PC-9 (cell line): ENCODE measurements at regions not wholly inside any gene's neighbourhood (a gene's known extent, or its start where the extent isn't known, plus 50 kb on each side); places are given as distances from the start of the nearest gene placed in this dataset.

Source experiments
- BruUV-seq: library from RNA; stranded (reverse); fragments of 400-500 nt; replicated peaks from 2 replicates; lab custom pipeline; 2021; lab: Mats Ljungman, UMichigan
- CTCF ChIA-PET: fragments of 300-600 bp; sonication (Branson Sonifier 250); formaldehyde crosslinking; loops from one replicate; lab custom pipeline; 2022; ENCODE audit warnings: antibody characterized with exemption; lab: Charles Lee
- POLR2A ChIA-PET: fragments of 300-600 bp; sonication (Branson Sonifier 250); formaldehyde crosslinking; loops from one replicate; lab custom pipeline; 2022; ENCODE audit warnings: antibody characterized with exemption; ENCODE audit not compliant: unreplicated experiment; lab: Charles Lee
- DNase-seq, 2 experiments: peaks; one replicate each; pipeline versions ENCODE4 v3.0.0 to v3.0.0-alpha.2; 2015 to 2022; ENCODE audit warnings: mixed read lengths in 1 of 2
- H2AFZ ChIP-seq: fragments of 200-600 bp; sonication (generic); 2 replicates; pipeline ENCODE4 v1.8.1; 2017; ENCODE audit warnings: antibody characterized with exemption
- H3F3A ChIP-seq: fragments of 200-600 bp; sonication (generic); 2 replicates; pipeline ENCODE4 v1.8.1; 2017; ENCODE audit warnings: antibody characterized with exemption, mild to moderate bottlenecking, low read depth; ENCODE audit not compliant: insufficient read depth
- H3K27ac ChIP-seq: fragments of 200-600 bp; sonication (generic); 2 replicates; pipeline ENCODE4 v1.6.1; 2016; ENCODE audit warnings: mixed run types
- H3K27me3 ChIP-seq: fragments of 200-600 bp; sonication (generic); 2 replicates; pipeline ENCODE4 v1.6.1; 2016; ENCODE audit warnings: low read depth, mixed run types; ENCODE audit not compliant: insufficient read depth
- H3K36me3 ChIP-seq: fragments of 200-600 bp; sonication (generic); 2 replicates; pipeline ENCODE4 v1.6.1; 2016; ENCODE audit warnings: low read depth, mixed run types
- H3K4me1 ChIP-seq: fragments of 200-600 bp; sonication (generic); replicated peaks from 2 replicates; pipeline ENCODE4 v1.6.1; 2016; ENCODE audit warnings: mixed run types; ENCODE audit not compliant: insufficient read depth
- H3K4me2 ChIP-seq: fragments of 200-600 bp; sonication (generic); 2 replicates; pipeline ENCODE4 v1.6.1; 2017; ENCODE audit warnings: mixed run types
- H3K4me3 ChIP-seq: fragments of 200-600 bp; sonication (generic); 2 replicates; pipeline ENCODE4 v1.6.1; 2016; ENCODE audit warnings: mixed run types
- H3K79me2 ChIP-seq: fragments of 200-600 bp; sonication (generic); 2 replicates; pipeline ENCODE4 v1.6.1; 2017; ENCODE audit warnings: low read depth, mixed run types
- H3K9me2 ChIP-seq: fragments of 200-600 bp; sonication (generic); 2 replicates; pipeline ENCODE4 v1.8.1; 2017; ENCODE audit warnings: mild to moderate bottlenecking; ENCODE audit not compliant: insufficient read depth
- H3K9me3 ChIP-seq: fragments of 200-600 bp; sonication (generic); 2 replicates; pipeline ENCODE4 v1.8.1; 2016; ENCODE audit warnings: low read depth; ENCODE audit not compliant: insufficient read depth
- H4K20me1 ChIP-seq: fragments of 200-600 bp; sonication (generic); 2 replicates; pipeline ENCODE4 v1.8.1; 2017; ENCODE audit not compliant: insufficient read depth
- CTCF ChIP-seq: fragments of 200-600 bp; sonication (generic); conservative IDR thresholded peaks from 2 replicates; pipeline ENCODE4 v1.6.1; 2017; ENCODE audit warnings: mixed run types, antibody characterized with exemption, mild to moderate bottlenecking, moderate library complexity
- EZH2 ChIP-seq: fragments of 200-600 bp; sonication (generic); IDR thresholded peaks from 2 replicates; pipeline ENCODE4 v1.8.0; 2017; ENCODE audit warnings: antibody characterized with exemption, low read depth
- intact Hi-C: fragments of 100-400 bp; cut with micrococcal nuclease; formaldehyde crosslinking; loops from one replicate; pipeline ENCODE4 v1.10.0; 2022; ENCODE audit not compliant: unreplicated experiment

- Histone ChIP-seq H3K36me3 (peaks cover 40% of the 10 kb centered on the region; the same call in 1 of the 2 replicates), H3F3A (peaks cover 14% of the 10 kb centered on the region), H4K20me1 (no peaks in the 10 kb centered on the region), H3K9me2 (no peaks in the 10 kb centered on the region), H3K4me1 (peaks cover 19% of the 10 kb centered on the region), H3K27me3 (no peaks in the 10 kb centered on the region), H3K4me3 (no peak overlapping the region), H3K27ac (no peak overlapping the region), H3K79me2 (peaks cover 51% of the 10 kb centered on the region), H3K4me2 (no peak overlapping the region), H2AFZ (no peak overlapping the region), H3K9me3 (peaks cover 3% of the 10 kb centered on the region; the same call in 1 of the 2 replicates)
- ChIA-PET CTCF (no interaction called here), POLR2A (no interaction called here)
- intact Hi-C loops, result no loop called here
- BruUV-seq, result no TSS peak
- no peak for TF ChIP-seq EZH2
- no peak for TF ChIP-seq CTCF
- DNase-seq, result no peak
These were observed 55.4 kb upstream of the SIRPG start for GRCh38 chr20:1712634-1713624.

GRCh38 chr20:1711826-1712601 is 54.4 kb upstream of the SIRPG start:
- no peak for DNase-seq
- ChIA-PET POLR2A (no interaction called here), CTCF (no interaction called here)
- H3K36me3 ChIP-seq, result peaks cover 39% of the 10 kb centered on the region; the same call in 1 of the 2 replicates
- peaks cover 3% of the 10 kb centered on the region; the same call in 1 of the 2 replicates for H3K9me3 ChIP-seq
- H3K4me2 ChIP-seq, result no peak overlapping the region
- no peak overlapping the region for H3K4me3 ChIP-seq
- no peak for TF ChIP-seq CTCF
- TF ChIP-seq EZH2, result no peak
- no peaks in the 10 kb centered on the region for H3K9me2 ChIP-seq
- peaks cover 10% of the 10 kb centered on the region for H3K4me1 ChIP-seq
- intact Hi-C loops, result no loop called here
- H3F3A ChIP-seq, result peaks cover 8% of the 10 kb centered on the region
- no TSS peak for BruUV-seq
- H3K27me3 ChIP-seq, result no peaks in the 10 kb centered on the region
- H3K27ac ChIP-seq, result no peak overlapping the region
- no peaks in the 10 kb centered on the region for H4K20me1 ChIP-seq
- no peak overlapping the region for H2AFZ ChIP-seq
- H3K79me2 ChIP-seq, result peaks cover 42% of the 10 kb centered on the region

GRCh38 chr20:1711266-1711665 is 53.7 kb upstream of the SIRPG start:
- Histone ChIP-seq H3F3A (peaks cover 4% of the 10 kb centered on the region), H3K27me3 (no peaks in the 10 kb centered on the region), H3K9me2 (no peaks in the 10 kb centered on the region), H3K9me3 (peaks cover 3% of the 10 kb centered on the region; the same call in 1 of the 2 replicates), H3K4me2 (no peak overlapping the region), H3K4me1 (peaks cover 3% of the 10 kb centered on the region; the same call in 1 of the 2 replicates), H3K79me2 (peaks cover 34% of the 10 kb centered on the region), H3K27ac (no peak overlapping the region), H3K36me3 (peaks cover 32% of the 10 kb centered on the region; the same call in 1 of the 2 replicates), H4K20me1 (no peaks in the 10 kb centered on the region), H2AFZ (no peak overlapping the region), H3K4me3 (no peak overlapping the region)
- POLR2A ChIA-PET, result no interaction called here
- no TSS peak for BruUV-seq
- intact Hi-C loops, result no loop called here
- no peak for TF ChIP-seq EZH2
- no peak for TF ChIP-seq CTCF
- no peak for DNase-seq
- CTCF ChIA-PET, result no interaction called here
